Ovary (tissue), 3 donors: ENCODE measurements at regions not wholly inside any gene's neighbourhood (a gene's known extent, or its start where the extent isn't known, plus 50 kb on each side); places are given as distances from the start of the nearest gene placed in this dataset.

Experiments
- CTCF ChIP-seq, 3 donors: fragments of 450-650 bp in 2 of 3; fragments of 200-600 bp in 1 of 3; IDR thresholded peaks; one replicate each; pipeline versions ENCODE4 v1.5.1 to v1.8.0; 2016 to 2022; ENCODE audit warnings: antibody characterized with exemption in 3 of 3, mild to moderate bottlenecking in 1 of 3
- EP300 ChIP-seq: sonication (generic); formaldehyde crosslinking; IDR thresholded peaks from one replicate; pipeline ENCODE4 v1.6.1; 2017; ENCODE audit warnings: antibody characterized with exemption
- POLR2A ChIP-seq: fragments of 450-650 bp; IDR thresholded peaks from one replicate; pipeline ENCODE4 v1.6.1; 2017; ENCODE audit warnings: antibody characterized with exemption, mild to moderate bottlenecking, moderate library complexity
- donor health status: DM: no; HTN: no; CAD: no.

GRCh38 chr5:35393901-35394300 is 163.6 kb upstream of the PRLR start:
- TF ChIP-seq CTCF (IDR thresholded peaks at IDR 0.05) (no peak), POLR2A (no peak), EP300 (no peak)
